CD4-positive, alpha-beta T cell (primary cell): ENCODE measurements at regions not wholly inside any gene's neighbourhood (a gene's known extent, or its start where the extent isn't known, plus 50 kb on each side); places are given as distances from the start of the nearest gene placed in this dataset.

ENCODE experiments used
- ATAC-seq: fragments of 200-7000 bp; cut with Tn5 transposase; one replicate; pipeline ENCODE4 v1.10.0; 2022; ENCODE audit warnings: mild to moderate bottlenecking; ENCODE audit not compliant: poor library complexity
- CTCF ChIA-PET: fragments of 350-600 bp; sonication (Branson Sonifier 250); formaldehyde crosslinking; loops from one replicate; lab custom pipeline; 2021; ENCODE audit warnings: antibody characterized with exemption, inconsistent platforms; lab: Charles Lee
- POLR2A ChIA-PET: fragments of 350-600 bp; sonication (Branson Sonifier 250); formaldehyde crosslinking; loops from one replicate; lab custom pipeline; 2021; ENCODE audit warnings: antibody characterized with exemption, inconsistent platforms; lab: Charles Lee
- DNase-seq, 14 experiments: peaks; one replicate each; pipeline ENCODE4 v3.0.0-alpha.2; 2013 to 2020; ENCODE audit warnings: mixed read lengths in 2 of 14
- H3K27ac ChIP-seq, 2 donors: one replicate each; pipeline versions ENCODE4 v1.5.1 to v1.7.0; 2013; ENCODE audit warnings: low read length in 2 of 2, low read depth in 1 of 2, mild to moderate bottlenecking in 1 of 2
- H3K27me3 ChIP-seq, 2 experiments: 1 replicate in 1 of 2; 2 replicates in 1 of 2; pipeline versions ENCODE4 v1.6.1 to v1.7.0; 2013; ENCODE audit warnings: low read length in 2 of 2, control low read depth in 1 of 2, mild to moderate bottlenecking in 1 of 2, moderate library complexity in 1 of 2; ENCODE audit not compliant: insufficient read depth in 2 of 2, control insufficient read depth in 1 of 2
- H3K36me3 ChIP-seq: one replicate; pipeline ENCODE4 v1.6.1; 2013; ENCODE audit warnings: low read length, control low read depth; ENCODE audit not compliant: insufficient read depth
- H3K4me1 ChIP-seq: one replicate; pipeline ENCODE4 v1.6.1; 2013; ENCODE audit warnings: low read length, control low read depth; ENCODE audit not compliant: insufficient read depth
- H3K4me3 ChIP-seq: one replicate; pipeline ENCODE4 v1.5.1; 2013; ENCODE audit warnings: mild to moderate bottlenecking, low read length, moderate library complexity
- H3K9me3 ChIP-seq, 2 experiments: 1 replicate in 1 of 2; 2 replicates in 1 of 2; pipeline versions ENCODE4 v1.6.1 to v1.7.0; 2013; ENCODE audit warnings: low read length in 2 of 2, mild to moderate bottlenecking in 2 of 2, control low read depth in 1 of 2, moderate library complexity in 1 of 2; ENCODE audit not compliant: control insufficient read depth in 1 of 2, insufficient read depth in 1 of 2
- H3K27ac Mint-ChIP-seq: one replicate; pipeline ENCODE4 v1.8.0; 2020; ENCODE audit warnings: mixed read lengths
- H3K27me3 Mint-ChIP-seq: one replicate; pipeline ENCODE4 v1.8.0; 2021; ENCODE audit warnings: mixed read lengths
- H3K36me3 Mint-ChIP-seq: one replicate; pipeline ENCODE4 v1.8.0; 2021; ENCODE audit warnings: low read depth, mixed read lengths
- H3K4me1 Mint-ChIP-seq: one replicate; pipeline ENCODE4 v1.8.0; 2021; ENCODE audit warnings: low read depth, mixed read lengths
- H3K4me3 Mint-ChIP-seq: one replicate; pipeline ENCODE4 v1.8.0; 2020; ENCODE audit warnings: mild to moderate bottlenecking, mixed read lengths
- H3K9me3 Mint-ChIP-seq: one replicate; pipeline ENCODE4 v1.8.0; 2020; ENCODE audit warnings: mixed read lengths
- CTCF ChIP-seq: fragments of 200-600 bp; IDR thresholded peaks from one replicate; pipeline ENCODE4 v1.8.0; 2022; ENCODE audit warnings: antibody characterized with exemption, mild to moderate bottlenecking
- intact Hi-C, 2 experiments: fragments of 100-400 bp; cut with DNase I in 1 of 2; cut with micrococcal nuclease in 1 of 2; formaldehyde crosslinking; loops; one replicate each; pipeline versions ENCODE4 v1.15.1 to v1.9.0; 2023 to 2025; cut with DNase I, micrococcal nuclease

GRCh38 chr4:144259285-144259684 is 118.8 kb upstream of the GYPA start:
- H3K27ac ChIP-seq: no peak overlapping the region
- H3K4me3 ChIP-seq: no peak overlapping the region
- H3K27me3 ChIP-seq: no peaks in the 10 kb centered on the region
- ChIA-PET CTCF (no interaction called here), POLR2A (no interaction called here)
- H3K9me3 ChIP-seq: peaks cover 11 to 13% of the 10 kb centered on the region in 2 experiments
- H3K4me1 ChIP-seq: no peaks in the 10 kb centered on the region
- ATAC-seq: no peak
- no peaks in the 10 kb centered on the region for H3K36me3 ChIP-seq
- H3K36me3 Mint-ChIP-seq: no peaks in the 10 kb centered on the region
- no peak for DNase-seq
- H3K27ac Mint-ChIP-seq: no peak overlapping the region
- peaks cover 4% of the 10 kb centered on the region for H3K9me3 Mint-ChIP-seq
- H3K4me3 Mint-ChIP-seq: no peak overlapping the region
- intact Hi-C loops: no loop called here
- no peaks in the 10 kb centered on the region for H3K4me1 Mint-ChIP-seq
- H3K27me3 Mint-ChIP-seq: no peaks in the 10 kb centered on the region
- TF ChIP-seq CTCF: no peak

- no peak overlapping the region for H3K27ac Mint-ChIP-seq
- no peaks in the 10 kb centered on the region for H3K36me3 Mint-ChIP-seq
- H3K4me1 ChIP-seq: no peaks in the 10 kb centered on the region
- H3K36me3 ChIP-seq: no peaks in the 10 kb centered on the region
- TF ChIP-seq CTCF: no peak
- no peak overlapping the region for H3K4me3 Mint-ChIP-seq
- H3K27ac ChIP-seq: no peak overlapping the region
- CTCF ChIA-PET: no interaction called here
- H3K9me3 ChIP-seq: no peaks in the 10 kb centered on the region
- H3K4me3 ChIP-seq: no peak overlapping the region
- ATAC-seq (no peak), DNase-seq (no peak)
- no peaks in the 10 kb centered on the region for H3K4me1 Mint-ChIP-seq
- peaks cover 2% of the 10 kb centered on the region for H3K9me3 Mint-ChIP-seq
- intact Hi-C loops: no loop called here
- H3K27me3 ChIP-seq: no peaks in the 10 kb centered on the region
- no peaks in the 10 kb centered on the region for H3K27me3 Mint-ChIP-seq
- POLR2A ChIA-PET: no interaction called here
Measured at GRCh38 chr4:144267084-144267483, 126.6 kb upstream of the GYPA start.

- no peak for ATAC-seq
Measured at GRCh38 chr4:144280688-144281087, 140.2 kb upstream of the GYPA start.

More at GRCh38 chr4:144280688-144281087, 140.2 kb upstream of the GYPA start:
- no peaks in the 10 kb centered on the region for H3K36me3 ChIP-seq
- Mint-ChIP-seq H3K9me3 (no peaks in the 10 kb centered on the region), H3K4me1 (no peaks in the 10 kb centered on the region), H3K4me3 (no peak overlapping the region), H3K27ac (no peak overlapping the region), H3K36me3 (no peaks in the 10 kb centered on the region), H3K27me3 (no peaks in the 10 kb centered on the region)
- POLR2A ChIA-PET: no interaction called here
- no peak overlapping the region for H3K27ac ChIP-seq
- no peak overlapping the region for H3K4me3 ChIP-seq
- no peaks in the 10 kb centered on the region for H3K27me3 ChIP-seq
- DNase-seq: no peak
- no peak for TF ChIP-seq CTCF
- no peaks in the 10 kb centered on the region for H3K4me1 ChIP-seq
- H3K9me3 ChIP-seq: no peaks in the 10 kb centered on the region
- intact Hi-C loops: no loop called here
- CTCF ChIA-PET: no interaction called here
